Heart left ventricle (tissue), 16 donors: ENCODE measurements at regions not wholly inside any gene's neighbourhood (a gene's known extent, or its start where the extent isn't known, plus 50 kb on each side); places are given as distances from the start of the nearest gene placed in this dataset.

Experiments
- ATAC-seq, 4 donors: fragments of 200-7000 bp; cut with Tn5 transposase; one replicate each; pipeline ENCODE4 v1.9.1; 2020 to 2022; ENCODE audit warnings: moderate library complexity in 4 of 4, mild to moderate bottlenecking in 3 of 4, moderate number of reproducible peaks in 1 of 4
- DNase-seq, 5 donors: peaks; one replicate each; pipeline ENCODE4 v3.0.0-alpha.2; 2020
- H3K27ac ChIP-seq, 12 donors: fragments of 200-600 bp; sonication (generic) in 4 of 12; one replicate each; pipeline versions ENCODE4 v1.5.0 to v1.8.0; 2016 to 2022; ENCODE audit warnings: mild to moderate bottlenecking in 2 of 12
- H3K27me3 ChIP-seq, 9 donors: fragments of 200-600 bp; sonication (generic) in 2 of 9; one replicate each; pipeline versions ENCODE4 v1.5.1 to v1.8.0; 2016 to 2022; ENCODE audit warnings: mild to moderate bottlenecking in 3 of 9
- H3K36me3 ChIP-seq, 9 donors: fragments of 200-600 bp; sonication (generic) in 2 of 9; one replicate each; pipeline versions ENCODE4 v1.5.0 to v1.8.0; 2018 to 2022; ENCODE audit warnings: mild to moderate bottlenecking in 2 of 9
- H3K4me1 ChIP-seq, 12 donors: fragments of 200-600 bp; sonication (generic) in 4 of 12; one replicate each; pipeline versions ENCODE4 v1.5.0 to v1.8.0; 2016 to 2022; ENCODE audit warnings: mild to moderate bottlenecking in 3 of 12
- H3K4me3 ChIP-seq, 12 donors: fragments of 200-600 bp; sonication (generic) in 4 of 12; one replicate each; pipeline versions ENCODE4 v1.5.0 to v1.8.0; 2017 to 2022; ENCODE audit warnings: mild to moderate bottlenecking in 9 of 12, moderate library complexity in 4 of 12
- H3K9me3 ChIP-seq, 12 donors: fragments of 200-600 bp; sonication (generic) in 4 of 12; one replicate each; pipeline versions ENCODE4 v1.5.0 to v1.8.0; 2016 to 2022; ENCODE audit warnings: mild to moderate bottlenecking in 1 of 12
- CTCF ChIP-seq, 12 donors: fragments of 200-600 bp; sonication (generic) in 4 of 12; IDR thresholded peaks; one replicate each; pipeline versions ENCODE4 v1.5.0 to v1.8.0; 2018 to 2022; ENCODE audit warnings: antibody characterized with exemption in 12 of 12, mild to moderate bottlenecking in 5 of 12
- POLR2A ChIP-seq, 2 donors: fragments of 450-650 bp; IDR thresholded peaks; one replicate each; pipeline ENCODE4 v1.6.1; 2017; ENCODE audit warnings: antibody characterized with exemption in 2 of 2, mild to moderate bottlenecking in 2 of 2, moderate library complexity in 2 of 2
- WGBS, 4 donors: extraction: QIAGEN DNeasy Blood & Tissue Kit in 2 of 4; methylation state at CpG; one replicate each; pipeline versions ENCODE4 v1.1.5 to v1.1.7; 2013 to 2018; 5-methylcytosine and 5-hydroxymethylcytosine counted together
- intact Hi-C, 10 donors: fragments of 100-400 bp; cut with DNase I; formaldehyde crosslinking; loops; one replicate each; pipeline versions ENCODE4 v1.11.1 to v1.14.2; 2022
- donor health status: ischemic (EF 13 %, LVEDD 7.1; RV severe dilation, severe dysfunction).
- donor health status: healthy with polysubstance abuse.
- donor health status: DM: no; HTN: yes; CAD: no.
- donor health status: DM: no; HTN: no; CAD: no.
- donor health status: ischemic (EF 25% LVEDD 6.9; RV normal size, moderate dysfunction).
- donor health status: ischemic (EF 25% LVEDD 5.7; RV mildly dilated, moderate dysfunction).
- donor health status: healthy.
- donor health status: DM: yes; HTN: yes; CAD: no.
- donor health status: ischemic (EF 35%, LVEDD 5.7; RV mildly dilated, moderate dysfunction).
- donor health status: nonischemic (EF 11% LVEDD 7.7; RV severe dilation, severe dysfunction).
- donor health status: DM: yes; HTN: yes; CAD: no.
- donor health status: PGD.
- donor health status: ischemic (EF 29% LVEDD 5.4; RV normal size, mild dysfunction).
- donor health status: nonischemic (EF 23%, LVEDD 6.1; RV moderate dilation, normal function).

- H3K27me3 ChIP-seq = no peaks in the 10 kb centered on the region
- H3K4me1 ChIP-seq = peaks cover 0 to 28% (median 10%) of the 10 kb centered on the region in 12 donors
- ATAC-seq = no peak
Observed at GRCh38 chr1:8076176-8076575, 50.1 kb upstream of the ERRFI1 start.

More at GRCh38 chr1:8076176-8076575, 50.1 kb upstream of the ERRFI1 start:
- intact Hi-C loops = no loop called here
- TF ChIP-seq CTCF (IDR thresholded peaks at IDR 0.05) (no peak), POLR2A (IDR thresholded peaks at IDR 0.05) (no peak)
- H3K9me3 ChIP-seq = no peaks in the 10 kb centered on the region
- DNase-seq = no peak
- peak overlapping the region in 5 of 12 donors; percentile 50 to 65 (median 54) for H3K27ac ChIP-seq
- no peaks in the 10 kb centered on the region for H3K36me3 ChIP-seq
- 88 to 95% (median 90%) methylated on average over 4 of the region's 4 CpGs for whole genome bisulfite sequencing, 4 donors
- no peak overlapping the region for H3K4me3 ChIP-seq
